ENCODE measurements at regions not wholly inside any gene's neighbourhood (a gene's known extent, or its start where the extent isn't known, plus 50 kb on each side); places are given as distances from the start of the nearest gene placed in this dataset.
"Not testable (repeated sequence)": the region's sequence is repeated elsewhere in the genome, so short reads cannot be mapped to it uniquely, and the experiment has no call there.

- H4K20me1 ChIP-seq, result no peaks in the 10 kb centered on the region
- TF ChIP-seq Cebpa-rat (IDR thresholded peaks at IDR 0.05), result no peak
- no peaks in the 10 kb centered on the region for H3K27me3 ChIP-seq
- peak overlapping the region; percentile 28; the same call in 1 of the 2 replicates for H3K4me3 ChIP-seq
- peak overlapping the region; percentile 87 for H3K4me2 ChIP-seq
- peak overlapping the region; percentile 9; the same call in 1 of the 2 replicates for H3K9ac ChIP-seq
- H3K36me3 ChIP-seq, result no peaks in the 10 kb centered on the region
- no peaks in the 10 kb centered on the region for H3K9me3 ChIP-seq
- H3K4me1 ChIP-seq, result peaks cover 27% of the 10 kb centered on the region
- H3K27ac ChIP-seq, result peak overlapping the region; percentile 88
Measured at GRCh38 chr3:153221748-153222162, 59.7 kb downstream of the RAP2B start.

- not testable (repeated sequence) for H3K27me3 ChIP-seq, H3K9me3 ChIP-seq, H3K36me3 ChIP-seq, H4K20me1 ChIP-seq, H3K9ac ChIP-seq, H3K4me3 ChIP-seq, H3K4me2 ChIP-seq, H3K27ac ChIP-seq
- peaks cover 11% of the 10 kb centered on the region for H3K4me1 ChIP-seq
Measured at GRCh38 chr3:153226877-153227276, 64.9 kb downstream of the RAP2B start.

- H3K4me2 ChIP-seq, H3K9ac ChIP-seq, H3K36me3 ChIP-seq, H3K27ac ChIP-seq, H3K27me3 ChIP-seq, H3K9me3 ChIP-seq, H3K4me3 ChIP-seq, H3K4me1 ChIP-seq, H4K20me1 ChIP-seq: not testable (repeated sequence)
Measured at GRCh38 chr3:153230427-153230826, 68.4 kb downstream of the RAP2B start.

GRCh38 chr3:153231245-153231644, 69.2 kb downstream of the RAP2B start:
- H3K9ac ChIP-seq, H3K9me3 ChIP-seq, H3K27me3 ChIP-seq, H3K4me1 ChIP-seq, H3K4me2 ChIP-seq, H3K4me3 ChIP-seq, H3K27ac ChIP-seq, H3K36me3 ChIP-seq, H4K20me1 ChIP-seq: not testable (repeated sequence)

- not testable (repeated sequence) for H3K27ac ChIP-seq, H3K27me3 ChIP-seq
Measured at GRCh38 chr3:153232050-153232752, 70.2 kb downstream of the RAP2B start.

GRCh38 chr3:153232851-153233271, 70.8 kb downstream of the RAP2B start:
- Histone ChIP-seq H3K9ac (no peak overlapping the region), H3K9me3 (no peaks in the 10 kb centered on the region), H3K27me3 (no peaks in the 10 kb centered on the region), H3K4me1 (no peaks in the 10 kb centered on the region), H3K27ac (no peak overlapping the region), H3K4me2 (no peak overlapping the region), H4K20me1 (no peaks in the 10 kb centered on the region), H3K4me3 (no peak overlapping the region), H3K36me3 (no peaks in the 10 kb centered on the region)
- no peak for TF ChIP-seq Cebpa-rat (IDR thresholded peaks at IDR 0.05)

More at GRCh38 chr3:153232050-153232752, 70.2 kb downstream of the RAP2B start:
- H3K36me3 ChIP-seq, H3K4me2 ChIP-seq, H4K20me1 ChIP-seq, H3K4me3 ChIP-seq, H3K4me1 ChIP-seq, H3K9me3 ChIP-seq, H3K9ac ChIP-seq: not testable (repeated sequence)

- no peak overlapping the region for H3K27ac ChIP-seq
- no peak overlapping the region for H3K9ac ChIP-seq
Measured at GRCh38 chr3:153233986-153234385, 72.0 kb downstream of the RAP2B start.

GRCh38 chr3:153242896-153243295, 80.9 kb downstream of the RAP2B start:
- H3K27ac ChIP-seq, result no peak overlapping the region
- H3K4me2 ChIP-seq, result no peak overlapping the region
- no peaks in the 10 kb centered on the region for H3K4me1 ChIP-seq
- no peak overlapping the region for H3K4me3 ChIP-seq
- H3K36me3 ChIP-seq, result no peaks in the 10 kb centered on the region
- no peak for TF ChIP-seq Cebpa-rat (IDR thresholded peaks at IDR 0.05)
- H3K27me3 ChIP-seq, result no peaks in the 10 kb centered on the region
- H3K9ac ChIP-seq, result no peak overlapping the region
- no peaks in the 10 kb centered on the region for H4K20me1 ChIP-seq
- peaks cover 15% of the 10 kb centered on the region for H3K9me3 ChIP-seq

More at GRCh38 chr3:153233986-153234385, 72.0 kb downstream of the RAP2B start:
- no peak overlapping the region for H3K4me3 ChIP-seq
- no peaks in the 10 kb centered on the region for H3K27me3 ChIP-seq
- H4K20me1 ChIP-seq, result no peaks in the 10 kb centered on the region
- no peak overlapping the region for H3K4me2 ChIP-seq
- no peak for TF ChIP-seq Cebpa-rat (IDR thresholded peaks at IDR 0.05)
- H3K9me3 ChIP-seq, result no peaks in the 10 kb centered on the region
- H3K4me1 ChIP-seq, result no peaks in the 10 kb centered on the region
- H3K36me3 ChIP-seq, result no peaks in the 10 kb centered on the region

GRCh38 chr3:153244961-153245360, 82.9 kb downstream of the RAP2B start:
- no peak overlapping the region for H3K27ac ChIP-seq
- TF ChIP-seq Cebpa-rat (IDR thresholded peaks at IDR 0.05), result no peak
- H4K20me1 ChIP-seq, result no peaks in the 10 kb centered on the region
- H3K4me2 ChIP-seq, result no peak overlapping the region
- no peak overlapping the region for H3K9ac ChIP-seq
- H3K36me3 ChIP-seq, result no peaks in the 10 kb centered on the region
- H3K4me1 ChIP-seq, result no peaks in the 10 kb centered on the region
- H3K4me3 ChIP-seq, result no peak overlapping the region
- H3K27me3 ChIP-seq, result no peaks in the 10 kb centered on the region
- peaks cover 15% of the 10 kb centered on the region for H3K9me3 ChIP-seq

- Histone ChIP-seq H3K9me3 (peaks cover 15% of the 10 kb centered on the region), H3K27me3 (no peaks in the 10 kb centered on the region), H3K36me3 (no peaks in the 10 kb centered on the region), H3K4me3 (no peak overlapping the region), H4K20me1 (no peaks in the 10 kb centered on the region), H3K9ac (no peak overlapping the region), H3K27ac (no peak overlapping the region), H3K4me1 (no peaks in the 10 kb centered on the region), H3K4me2 (no peak overlapping the region)
- no peak for TF ChIP-seq Cebpa-rat (IDR thresholded peaks at IDR 0.05)
Measured at GRCh38 chr3:153245661-153246060, 83.6 kb downstream of the RAP2B start.

GRCh38 chr3:153246331-153246730, 84.3 kb downstream of the RAP2B start:
- Histone ChIP-seq H3K4me2 (no peak overlapping the region), H3K27me3 (no peaks in the 10 kb centered on the region), H3K27ac (no peak overlapping the region), H3K9me3 (peaks cover 15% of the 10 kb centered on the region), H4K20me1 (no peaks in the 10 kb centered on the region), H3K4me1 (no peaks in the 10 kb centered on the region), H3K9ac (no peak overlapping the region), H3K36me3 (no peaks in the 10 kb centered on the region), H3K4me3 (no peak overlapping the region)
- TF ChIP-seq Cebpa-rat (IDR thresholded peaks at IDR 0.05), result no peak

All from BLaER1 (cell line).